RCC 7860 (cell line): ENCODE measurements at regions not wholly inside any gene's neighbourhood (a gene's known extent, or its start where the extent isn't known, plus 50 kb on each side); places are given as distances from the start of the nearest gene placed in this dataset.

Source experiments
- DNase-seq: peaks from one replicate; pipeline ENCODE4 v3.0.0-alpha.2; 2015; ENCODE audit warnings: low spot score
- FAIRE-seq: peaks from 2 replicates; lab custom pipeline; 2012; peaks lifted over from hg19 to GRCh38; lab: Jason Lieb, UNC

GRCh38 chr9:10961883-10962282 is 349.1 kb upstream of the PTPRD start:
- DNase-seq (no peak), FAIRE-seq (no peak)

- DNase-seq (no peak), FAIRE-seq (no peak)
These were observed 370.4 kb upstream of the PTPRD start for GRCh38 chr9:10983251-10983650.

GRCh38 chr9:10999646-11000045 is 386.8 kb upstream of the PTPRD start:
- no peak for FAIRE-seq
- DNase-seq: no peak

GRCh38 chr9:11001546-11001945 is 388.7 kb upstream of the PTPRD start:
- DNase-seq (no peak), FAIRE-seq (no peak)

GRCh38 chr9:11002705-11003104 is 389.9 kb upstream of the PTPRD start:
- no peak for FAIRE-seq
- no peak for DNase-seq

- FAIRE-seq (no peak), DNase-seq (no peak)
These were observed 391.0 kb upstream of the PTPRD start for GRCh38 chr9:11003836-11004235.

- FAIRE-seq (no peak), DNase-seq (no peak)
These were observed 398.9 kb upstream of the PTPRD start for GRCh38 chr9:11011696-11012095.

GRCh38 chr9:11016081-11016480 is 403.3 kb upstream of the PTPRD start:
- DNase-seq: no peak
- no peak for FAIRE-seq

DNA sequence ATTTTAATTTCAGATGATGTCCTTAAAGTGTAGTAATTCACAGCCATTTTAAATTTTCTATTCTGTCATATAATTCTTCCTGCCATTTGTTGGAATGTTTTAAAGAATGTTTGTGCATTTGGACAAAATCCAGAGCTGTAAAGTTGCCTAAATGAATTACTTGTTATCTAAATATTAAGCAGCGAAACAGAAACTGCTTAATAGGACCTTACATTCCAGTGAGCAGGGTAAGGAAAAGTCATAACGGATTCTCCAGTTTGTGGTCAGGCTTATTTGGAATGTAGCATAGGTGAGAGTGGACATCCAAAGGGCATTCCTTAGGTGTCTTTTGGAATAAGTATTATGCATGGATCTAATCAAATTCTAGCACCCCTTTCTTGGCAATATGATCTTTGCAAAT is 410.4 kb upstream of the PTPRD start:
- DNase-seq (no peak), FAIRE-seq (no peak)

- FAIRE-seq (no peak), DNase-seq (no peak)
These were observed 413.0 kb upstream of the PTPRD start for GRCh38 chr9:11025775-11026174.

- FAIRE-seq: no peak
These were observed 425.6 kb upstream of the PTPRD start for GRCh38 chr9:11038366-11038765.

GRCh38 chr9:11039006-11039405 is 426.2 kb upstream of the PTPRD start:
- DNase-seq (no peak), FAIRE-seq (no peak)

More at GRCh38 chr9:11038366-11038765, 425.6 kb upstream of the PTPRD start:
- no peak for DNase-seq

DNA sequence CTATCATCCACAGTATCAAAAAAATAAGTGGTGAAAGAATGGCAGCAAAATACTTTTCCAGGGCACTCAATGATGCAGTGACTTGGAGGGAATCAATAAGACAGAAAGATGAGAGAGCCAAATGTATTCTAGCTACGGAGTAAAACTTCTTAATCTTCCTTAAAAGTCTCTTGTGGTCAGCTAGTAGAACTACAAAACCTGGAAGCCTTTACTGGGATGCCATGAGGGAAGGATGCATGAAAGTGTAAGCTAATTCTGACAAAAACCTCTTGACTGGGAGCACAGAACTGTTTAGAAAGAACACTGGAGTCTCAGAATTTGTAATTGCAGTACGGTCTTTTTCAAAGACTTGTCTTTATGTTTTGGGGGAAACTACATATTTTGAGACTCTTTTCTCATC is 432.8 kb upstream of the PTPRD start:
- FAIRE-seq: no peak

DNA sequence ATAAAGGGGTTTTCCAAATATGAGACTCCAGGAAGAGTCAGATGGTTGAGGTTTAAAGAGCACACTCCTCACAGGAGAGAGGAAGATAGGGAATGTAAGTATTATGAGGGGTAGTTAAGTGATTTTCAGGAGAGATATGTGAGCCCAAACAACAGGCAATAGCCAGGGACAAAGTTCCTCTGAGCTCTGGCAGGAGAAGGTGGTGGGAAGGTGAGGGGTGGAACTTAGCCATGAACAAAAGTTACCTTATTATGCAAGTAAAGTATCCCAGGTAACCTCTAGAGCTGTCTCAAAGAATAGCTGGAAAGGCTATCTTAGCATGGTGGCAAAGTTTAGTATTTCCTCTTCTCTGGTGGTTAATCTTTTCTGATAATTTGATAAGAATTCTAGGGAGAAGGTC is 450.5 kb upstream of the PTPRD start:
- no peak for DNase-seq
- no peak for FAIRE-seq

More for the DNA sequence above, 432.8 kb upstream of the PTPRD start:
- DNase-seq: no peak

DNA sequence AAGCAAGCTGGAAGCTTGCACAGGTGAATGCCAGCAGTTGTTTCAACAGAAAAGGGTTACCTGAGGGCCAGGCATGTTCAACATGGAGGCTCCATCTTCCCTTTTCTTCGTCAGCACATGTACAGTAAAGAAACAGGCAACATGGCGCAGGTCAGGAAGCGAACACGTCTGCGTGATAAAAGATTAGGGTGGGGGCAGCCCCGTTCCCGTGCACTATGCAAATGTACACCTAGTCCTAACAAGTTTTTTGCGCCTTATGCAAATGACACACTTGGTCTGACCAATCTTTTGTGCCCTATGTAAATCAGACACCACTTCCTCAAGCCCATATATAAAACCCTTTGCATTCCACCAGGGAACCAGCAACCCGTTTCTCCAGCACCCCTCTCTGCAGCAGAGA is 452.1 kb upstream of the PTPRD start:
- DNase-seq (no peak), FAIRE-seq (no peak)

GRCh38 chr9:11072176-11072575 is 459.4 kb upstream of the PTPRD start:
- DNase-seq (no peak), FAIRE-seq (no peak)

DNA sequence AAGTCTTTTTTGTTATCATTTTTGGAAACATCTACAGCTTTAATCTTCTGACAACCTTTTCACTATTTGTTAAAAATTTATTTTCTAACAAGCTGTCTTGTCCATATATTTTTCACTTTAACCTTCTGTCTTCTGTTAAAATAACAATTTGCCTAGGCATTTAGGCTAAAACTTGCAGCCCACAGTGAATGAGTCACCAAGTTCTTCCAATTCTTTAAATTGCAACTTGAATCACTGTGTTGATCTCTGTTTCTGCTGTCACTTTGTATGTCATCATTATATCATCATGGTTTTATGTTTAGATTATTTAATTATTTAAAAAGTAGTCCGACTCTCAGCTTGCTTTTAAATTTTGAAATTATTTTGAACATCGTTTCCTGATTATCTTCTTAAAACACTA is 473.8 kb upstream of the PTPRD start:
- no peak for DNase-seq
- no peak for FAIRE-seq

DNA sequence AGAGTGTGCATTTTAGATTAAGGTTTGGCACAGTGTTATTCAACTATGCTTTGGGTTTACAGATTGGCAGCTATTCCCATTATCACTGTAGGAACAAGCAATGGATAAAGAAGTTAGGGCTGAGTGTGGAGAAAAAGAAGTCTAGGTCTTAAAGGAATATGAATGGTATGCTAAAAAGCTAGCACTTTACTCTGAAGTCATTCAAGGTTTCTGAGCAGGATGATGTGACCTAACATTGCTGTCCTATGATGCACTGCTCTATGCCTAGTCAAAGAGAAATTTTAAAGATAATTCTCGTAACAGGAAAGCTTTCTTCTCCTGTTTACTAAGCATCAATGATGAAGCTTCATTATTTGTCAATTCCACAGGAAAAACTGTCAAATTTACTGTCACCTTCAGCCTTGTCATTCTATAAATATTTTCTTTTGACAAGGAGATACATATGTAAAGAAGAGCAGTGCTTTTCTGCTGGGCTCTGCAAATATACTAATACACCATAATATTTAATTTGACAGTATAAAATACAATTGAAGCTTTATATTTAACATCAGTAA is 476.1 kb upstream of the PTPRD start:
- FAIRE-seq (no peak), DNase-seq (no peak)

- FAIRE-seq (no peak), DNase-seq (no peak)
These were observed 480.2 kb upstream of the PTPRD start for GRCh38 chr9:11092974-11093373.

GRCh38 chr9:11097020-11097419 is 484.2 kb upstream of the PTPRD start:
- FAIRE-seq: no peak
- no peak for DNase-seq

DNA sequence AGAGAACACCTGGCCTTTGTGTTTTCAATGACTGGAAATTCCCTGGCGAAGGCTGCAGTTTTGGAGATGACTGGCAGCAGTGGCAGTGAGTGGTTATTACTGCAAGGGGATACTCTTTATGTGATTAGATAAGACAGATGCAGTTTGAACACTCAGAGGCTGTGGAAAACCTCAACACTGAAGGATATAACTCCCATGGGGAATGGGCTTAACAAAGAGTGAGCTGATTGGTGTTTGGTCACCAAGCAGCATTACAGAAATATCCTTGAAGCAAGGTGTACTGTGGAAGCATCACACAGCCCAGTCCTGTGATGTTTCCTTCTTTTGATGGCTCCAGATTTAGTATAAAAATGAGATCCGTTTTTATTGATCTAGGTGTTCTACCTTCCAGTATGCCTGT is 490.7 kb upstream of the PTPRD start:
- DNase-seq: no peak
- FAIRE-seq: no peak

- DNase-seq: no peak
- no peak for FAIRE-seq
These were observed 494.4 kb upstream of the PTPRD start for GRCh38 chr9:11107196-11107595.

- FAIRE-seq (no peak), DNase-seq (no peak)
These were observed 515.4 kb upstream of the PTPRD start for GRCh38 chr9:11128156-11128555.

DNA sequence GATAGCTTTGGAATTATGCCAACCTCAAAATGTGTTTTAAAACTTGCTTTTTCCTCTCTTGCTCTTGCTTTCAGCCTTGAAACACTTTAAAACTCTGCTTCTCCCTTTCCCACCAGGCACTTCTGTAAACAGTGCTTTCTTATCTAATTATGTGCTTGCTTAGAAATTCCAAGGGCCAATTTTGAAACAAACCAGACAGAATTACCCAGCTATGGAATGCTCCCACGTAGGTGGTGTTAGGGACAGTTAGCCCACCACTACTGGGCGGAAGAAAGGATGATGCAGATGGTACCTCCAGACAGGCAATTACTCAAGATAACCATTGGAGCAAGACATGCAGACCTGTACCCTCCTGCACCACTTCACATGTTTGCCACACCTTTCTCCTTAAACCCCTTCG is 523.0 kb upstream of the PTPRD start:
- no peak for FAIRE-seq
- DNase-seq: no peak
